ENCODE measurements at regions not wholly inside any gene's neighbourhood (a gene's known extent, or its start where the extent isn't known, plus 50 kb on each side); places are given as distances from the start of the nearest gene placed in this dataset.

GRCh38 chr5:100322483-100322882 is 212.7 kb upstream of the FAM174A start:
- no peak for TF ChIP-seq MAX (IDR thresholded peaks at IDR 0.05; ENCODE audit: low read depth)
- no peak for TF ChIP-seq CTCF (IDR thresholded peaks at IDR 0.05)
- TF ChIP-seq CHD2 (IDR thresholded peaks at IDR 0.05; ENCODE audit: low read length, partially characterized antibody) = no peak
- TF ChIP-seq SIN3A (IDR thresholded peaks at IDR 0.05; ENCODE audit: borderline replicate concordance, low read depth, low read length) = no peak
- no peak for TF ChIP-seq EP300 (IDR thresholded peaks at IDR 0.05; ENCODE audit: borderline replicate concordance in 1 of 2, low read depth in 1 of 2, low read length in 1 of 2)
- no peak for TF ChIP-seq POLR2AphosphoS5 (IDR thresholded peaks at IDR 0.05; ENCODE audit: low read depth, low read length)
- no peak for TF ChIP-seq RFX5 (IDR thresholded peaks at IDR 0.05; ENCODE audit: low read length)
- TF ChIP-seq YY1 (IDR thresholded peaks at IDR 0.05; ENCODE audit: low read depth) = no peak

Measured in SK-N-SH (cell line).